NCI-H526 treated with DMSO at 0.1 percent for 48 hours (cell line): ENCODE measurements at regions not wholly inside any gene's neighbourhood (a gene's known extent, or its start where the extent isn't known, plus 50 kb on each side); places are given as distances from the start of the nearest gene placed in this dataset.
A peak's percentile ranks its signal among the peaks of the same experiment; 100 is the strongest.

ENCODE experiments used
- DNase-seq: peaks from one replicate; lab custom pipeline; 2025; lab: John Stamatoyannopoulos, UW

GRCh38 chr5:158297002-158297527, 438.1 kb upstream of the CLINT1 start:
- no peak for DNase-seq

DNA sequence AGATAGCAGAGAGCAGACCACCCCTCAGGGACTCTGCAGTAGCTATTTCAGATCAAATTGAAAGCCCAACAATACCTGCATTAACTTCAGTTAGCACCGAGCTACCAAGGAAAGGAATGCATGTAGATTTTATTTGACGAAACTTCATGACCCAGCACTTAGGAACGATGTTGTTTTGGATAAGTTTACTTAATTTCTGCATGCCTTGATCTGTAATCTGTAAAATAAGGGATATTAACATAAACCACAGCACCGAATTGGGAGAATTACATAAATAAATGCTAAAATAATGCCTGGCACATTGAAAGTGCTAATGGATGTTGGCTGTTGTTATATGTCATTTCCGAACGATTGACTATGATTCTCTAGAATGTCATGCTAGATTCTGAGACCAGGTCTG, 435.8 kb upstream of the CLINT1 start:
- no peak for DNase-seq

DNA sequence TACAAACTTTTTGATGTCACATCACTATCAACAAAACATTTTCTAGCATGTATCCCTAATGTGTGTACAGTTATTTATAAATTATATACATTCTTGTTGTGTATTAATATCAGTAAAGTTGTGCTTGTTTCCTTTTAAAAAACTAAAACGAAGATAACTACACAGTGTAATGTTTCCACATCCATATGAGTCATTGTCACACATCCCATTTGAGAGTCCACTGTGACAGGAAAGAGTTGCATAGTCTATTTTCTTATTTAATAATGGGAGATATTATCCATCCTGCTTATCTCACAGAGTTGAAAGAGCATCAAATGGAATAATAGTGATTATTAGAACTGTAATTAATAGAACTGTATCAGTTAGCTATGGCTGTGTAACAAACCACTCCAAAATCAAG, 434.0 kb upstream of the CLINT1 start:
- DNase-seq, result no peak

- no peak for DNase-seq
Measured at GRCh38 chr5:158289967-158290366, 431.0 kb upstream of the CLINT1 start.

- no peak for DNase-seq
Measured at GRCh38 chr5:158288272-158288657, 429.3 kb upstream of the CLINT1 start.

- DNase-seq, result no peak
Measured at GRCh38 chr5:158287643-158288271, 428.8 kb upstream of the CLINT1 start.

GRCh38 chr5:158286827-158287226, 427.9 kb upstream of the CLINT1 start:
- DNase-seq, result no peak

- DNase-seq, result no peak
Measured at GRCh38 chr5:158285698-158286097, 426.8 kb upstream of the CLINT1 start.

GRCh38 chr5:158284242-158284641, 425.3 kb upstream of the CLINT1 start:
- no peak for DNase-seq

- DNase-seq, result no peak
Measured at GRCh38 chr5:158283397-158283796, 424.5 kb upstream of the CLINT1 start.

- peak; percentile 42 for DNase-seq
Measured at GRCh38 chr5:158278216-158278925, 419.4 kb upstream of the CLINT1 start.

DNA sequence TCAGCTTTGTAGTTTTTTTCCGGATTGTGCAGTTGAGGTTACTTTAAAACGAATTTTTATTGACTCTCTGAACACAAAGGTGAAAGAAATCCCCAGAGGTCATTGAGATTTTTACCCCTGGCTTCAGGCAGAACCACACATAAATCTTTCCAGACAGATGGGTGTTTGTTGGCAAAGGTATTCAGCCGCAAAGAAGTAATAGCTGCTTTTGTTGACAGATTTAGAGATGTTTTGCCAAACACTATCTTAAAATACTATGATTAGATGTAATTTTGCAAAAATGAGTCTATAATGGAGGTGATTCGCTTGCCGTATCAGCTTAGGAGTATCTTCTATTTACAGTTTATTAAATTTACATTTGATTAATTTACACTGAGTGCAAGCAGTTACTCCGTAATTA, 418.3 kb upstream of the CLINT1 start:
- DNase-seq, result no peak

- no peak for DNase-seq
Measured at GRCh38 chr5:158276692-158277091, 417.7 kb upstream of the CLINT1 start.

GRCh38 chr5:158275511-158275910, 416.6 kb upstream of the CLINT1 start:
- no peak for DNase-seq

- no peak for DNase-seq
Measured at GRCh38 chr5:158273035-158273434, 414.1 kb upstream of the CLINT1 start.

DNA sequence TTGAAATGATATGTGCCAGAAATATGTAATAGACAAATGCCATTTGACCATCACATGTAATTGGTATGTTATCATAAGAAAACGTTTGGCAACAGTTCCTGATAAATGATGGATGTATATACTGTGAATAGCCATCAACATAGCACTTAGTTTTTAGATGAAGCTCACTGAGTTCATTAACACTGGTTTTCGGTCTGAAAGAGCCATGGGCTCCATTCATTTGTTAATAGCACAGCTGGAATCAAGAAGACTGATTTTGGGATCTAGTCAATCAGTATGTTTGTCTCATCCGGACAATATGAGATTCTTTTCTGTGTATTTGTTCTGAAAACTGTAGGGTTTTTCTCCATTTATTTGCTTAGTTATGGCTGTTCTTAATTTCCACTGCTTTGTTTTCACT, 413.5 kb upstream of the CLINT1 start:
- DNase-seq, result no peak

GRCh38 chr5:158270996-158271554, 412.1 kb upstream of the CLINT1 start:
- DNase-seq, result no peak

- no peak for DNase-seq
Measured at GRCh38 chr5:158268286-158268685, 409.3 kb upstream of the CLINT1 start.

DNA sequence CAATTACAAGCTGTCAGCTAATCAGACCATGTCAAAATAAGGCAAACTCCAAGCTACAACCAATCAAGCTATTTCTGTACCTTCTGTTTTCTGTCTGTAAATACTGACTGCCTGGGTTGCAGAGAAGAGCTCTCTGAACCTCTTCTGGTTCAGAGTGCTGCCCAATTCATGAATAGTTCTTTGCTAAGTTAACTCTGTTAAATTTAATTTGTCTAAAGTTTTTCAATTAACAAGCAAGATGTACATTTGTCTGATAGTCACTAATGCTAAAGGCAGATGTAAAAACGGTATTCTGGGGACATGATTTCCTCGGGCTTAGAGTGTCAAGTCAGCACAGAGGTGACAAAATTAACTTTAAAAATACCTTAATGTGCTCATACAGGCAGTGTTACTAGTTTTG, 408.3 kb upstream of the CLINT1 start:
- no peak for DNase-seq

- no peak for DNase-seq
Measured at GRCh38 chr5:158265931-158266700, 407.2 kb upstream of the CLINT1 start.

GRCh38 chr5:158265346-158265745, 406.4 kb upstream of the CLINT1 start:
- no peak for DNase-seq

- no peak for DNase-seq
Measured at GRCh38 chr5:158264264-158264663, 405.3 kb upstream of the CLINT1 start.
